ENCODE measurements at regions not wholly inside any gene's neighbourhood (a gene's known extent, or its start where the extent isn't known, plus 50 kb on each side); places are given as distances from the start of the nearest gene placed in this dataset.
"Not testable (repeated sequence)": the region's sequence is repeated elsewhere in the genome, so short reads cannot be mapped to it uniquely, and the experiment has no call there.

GRCh38 chr7:142434666-142435167, 176.9 kb upstream of the PRSS58 start:
- Histone ChIP-seq H3K4me3 (ENCODE audit: low read length, poor library complexity, severe bottlenecking) (peak overlapping the region; percentile 0), H2AFZ (ENCODE audit: low read length) (no peak overlapping the region), H3F3A (ENCODE audit: low read depth) (no peaks in the 10 kb centered on the region), H3K79me2 (ENCODE audit: insufficient read depth, low read length) (no peaks in the 10 kb centered on the region), H3K9me3 (ENCODE audit: insufficient read depth, low read depth, low read length) (no peaks in the 10 kb centered on the region), H3K4me2 (ENCODE audit: low read depth, low read length, poor library complexity, severe bottlenecking) (peak overlapping the region; percentile 47), H3K4me1 (ENCODE audit: insufficient read depth, low read length, poor library complexity, severe bottlenecking) (peaks cover 63% of the 10 kb centered on the region), H4K20me1 (ENCODE audit: insufficient read depth, low read length, poor library complexity, severe bottlenecking) (no peaks in the 10 kb centered on the region), H3K27me3 (ENCODE audit: insufficient read depth, low read length, poor library complexity, severe bottlenecking) (no peaks in the 10 kb centered on the region), H3K9me2 (replicated peaks; ENCODE audit: low read depth, low read length) (no peaks in the 10 kb centered on the region), H3K9ac (ENCODE audit: low read depth, low read length, poor library complexity, severe bottlenecking) (peak overlapping the region; percentile 55), H3K36me3 (ENCODE audit: insufficient read depth, low read length) (no peaks in the 10 kb centered on the region)
- TF ChIP-seq CTCF (conservative IDR thresholded peaks at IDR 0.05; ENCODE audit: low read length): no peak
- no peak for TF ChIP-seq EZH2phosphoT487 (IDR thresholded peaks at IDR 0.05; ENCODE audit: borderline replicate concordance)

GRCh38 chr7:142434133-142434532, 176.3 kb upstream of the PRSS58 start:
- Histone ChIP-seq H3K4me3 (ENCODE audit: low read length, poor library complexity, severe bottlenecking) (peak overlapping the region; percentile 1), H3K9ac (ENCODE audit: low read depth, low read length, poor library complexity, severe bottlenecking) (peak overlapping the region; percentile 55), H3K4me2 (ENCODE audit: low read depth, low read length, poor library complexity, severe bottlenecking) (peak overlapping the region; percentile 47), H3K4me1 (ENCODE audit: insufficient read depth, low read length, poor library complexity, severe bottlenecking) (peaks cover 58% of the 10 kb centered on the region)
- H3K79me2 ChIP-seq (ENCODE audit: insufficient read depth, low read length); H4K20me1 ChIP-seq (ENCODE audit: insufficient read depth, low read length, poor library complexity, severe bottlenecking); H3K9me2 ChIP-seq (replicated peaks; ENCODE audit: low read depth, low read length); H3F3A ChIP-seq (ENCODE audit: low read depth); H3K36me3 ChIP-seq (ENCODE audit: insufficient read depth, low read length); H3K27me3 ChIP-seq (ENCODE audit: insufficient read depth, low read length, poor library complexity, severe bottlenecking); H2AFZ ChIP-seq (ENCODE audit: low read length); H3K9me3 ChIP-seq (ENCODE audit: insufficient read depth, low read depth, low read length): not testable (repeated sequence)

- H3K27me3 ChIP-seq (ENCODE audit: insufficient read depth, low read length, poor library complexity, severe bottlenecking): no peaks in the 10 kb centered on the region
- H3K9me3 ChIP-seq (ENCODE audit: insufficient read depth, low read depth, low read length): no peaks in the 10 kb centered on the region
- H4K20me1 ChIP-seq (ENCODE audit: insufficient read depth, low read length, poor library complexity, severe bottlenecking): no peaks in the 10 kb centered on the region
- H3K79me2 ChIP-seq (ENCODE audit: insufficient read depth, low read length): no peaks in the 10 kb centered on the region
- H2AFZ ChIP-seq (ENCODE audit: low read length): no peak overlapping the region
- H3K9me2 ChIP-seq (replicated peaks; ENCODE audit: low read depth, low read length): no peaks in the 10 kb centered on the region
- no peak for TF ChIP-seq EZH2phosphoT487 (IDR thresholded peaks at IDR 0.05; ENCODE audit: borderline replicate concordance)
- TF ChIP-seq CTCF (conservative IDR thresholded peaks at IDR 0.05; ENCODE audit: low read length): no peak
- H3K9ac ChIP-seq (ENCODE audit: low read depth, low read length, poor library complexity, severe bottlenecking): no peak overlapping the region
- no peak overlapping the region for H3K4me2 ChIP-seq (ENCODE audit: low read depth, low read length, poor library complexity, severe bottlenecking)
- no peaks in the 10 kb centered on the region for H3F3A ChIP-seq (ENCODE audit: low read depth)
- H3K4me1 ChIP-seq (ENCODE audit: insufficient read depth, low read length, poor library complexity, severe bottlenecking): peaks cover 40% of the 10 kb centered on the region
- no peak overlapping the region for H3K4me3 ChIP-seq (ENCODE audit: low read length, poor library complexity, severe bottlenecking)
- H3K36me3 ChIP-seq (ENCODE audit: insufficient read depth, low read length): no peaks in the 10 kb centered on the region
These were observed 174.5 kb upstream of the PRSS58 start for GRCh38 chr7:142432377-142432776.

- Histone ChIP-seq H3K36me3 (ENCODE audit: insufficient read depth, low read length) (no peaks in the 10 kb centered on the region), H2AFZ (ENCODE audit: low read length) (no peak overlapping the region), H3K79me2 (ENCODE audit: insufficient read depth, low read length) (no peaks in the 10 kb centered on the region)
These were observed 173.6 kb upstream of the PRSS58 start for GRCh38 chr7:142431491-142431890.

More at GRCh38 chr7:142431491-142431890, 173.6 kb upstream of the PRSS58 start:
- Histone ChIP-seq H3K9me3 (ENCODE audit: insufficient read depth, low read depth, low read length) (no peaks in the 10 kb centered on the region), H3K9ac (ENCODE audit: low read depth, low read length, poor library complexity, severe bottlenecking) (no peak overlapping the region), H3K27me3 (ENCODE audit: insufficient read depth, low read length, poor library complexity, severe bottlenecking) (no peaks in the 10 kb centered on the region), H3K9me2 (replicated peaks; ENCODE audit: low read depth, low read length) (no peaks in the 10 kb centered on the region), H3F3A (ENCODE audit: low read depth) (no peaks in the 10 kb centered on the region), H4K20me1 (ENCODE audit: insufficient read depth, low read length, poor library complexity, severe bottlenecking) (no peaks in the 10 kb centered on the region), H3K4me1 (ENCODE audit: insufficient read depth, low read length, poor library complexity, severe bottlenecking) (peaks cover 35% of the 10 kb centered on the region), H3K4me3 (ENCODE audit: low read length, poor library complexity, severe bottlenecking) (no peak overlapping the region), H3K4me2 (ENCODE audit: low read depth, low read length, poor library complexity, severe bottlenecking) (no peak overlapping the region)
- TF ChIP-seq EZH2phosphoT487 (IDR thresholded peaks at IDR 0.05; ENCODE audit: borderline replicate concordance) (no peak), CTCF (conservative IDR thresholded peaks at IDR 0.05; ENCODE audit: low read length) (no peak)

Data from Loucy (cell line).